Sigmoid colon (tissue), 4 donors: ENCODE measurements at regions not wholly inside any gene's neighbourhood (a gene's known extent, or its start where the extent isn't known, plus 50 kb on each side); places are given as distances from the start of the nearest gene placed in this dataset.

Experiments
- POLR2AphosphoS5 ChIP-seq, 4 donors: sonication (generic); formaldehyde crosslinking; IDR thresholded peaks; one replicate each; pipeline ENCODE4 v1.6.1; 2017; ENCODE audit warnings: antibody characterized with exemption in 4 of 4
- TF ChIP-seq, protein P1 (sequence below), 4 experiments: fragments of 450-650 bp in 3 of 4; fragments of 200-600 bp in 1 of 4; IDR thresholded peaks; one replicate each; pipeline ENCODE4 v1.5.1; 2016 to 2019; ENCODE audit warnings: antibody characterized with exemption in 4 of 4, mild to moderate bottlenecking in 3 of 4, moderate library complexity in 2 of 4

DNA sequence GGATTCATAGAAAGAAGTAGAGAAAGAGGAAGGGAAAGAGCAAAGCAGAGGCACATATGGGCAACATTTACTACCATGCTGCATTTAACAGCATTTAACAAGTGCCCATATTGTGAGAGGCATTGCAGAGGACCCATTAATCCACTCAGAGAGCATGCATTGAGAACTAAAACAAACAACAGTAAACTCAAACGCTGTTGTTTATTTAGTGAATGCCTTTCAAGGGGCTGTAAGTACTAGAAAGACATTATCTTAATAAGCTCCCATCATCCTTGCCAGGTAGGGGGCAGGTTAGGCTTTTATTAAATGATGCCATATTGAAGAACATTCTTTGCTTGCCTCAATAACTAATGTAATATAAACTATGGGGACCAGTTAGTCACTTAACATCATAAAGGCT, 254.3 kb upstream of the DAB1 start:
- TF ChIP-seq, protein P1, sequence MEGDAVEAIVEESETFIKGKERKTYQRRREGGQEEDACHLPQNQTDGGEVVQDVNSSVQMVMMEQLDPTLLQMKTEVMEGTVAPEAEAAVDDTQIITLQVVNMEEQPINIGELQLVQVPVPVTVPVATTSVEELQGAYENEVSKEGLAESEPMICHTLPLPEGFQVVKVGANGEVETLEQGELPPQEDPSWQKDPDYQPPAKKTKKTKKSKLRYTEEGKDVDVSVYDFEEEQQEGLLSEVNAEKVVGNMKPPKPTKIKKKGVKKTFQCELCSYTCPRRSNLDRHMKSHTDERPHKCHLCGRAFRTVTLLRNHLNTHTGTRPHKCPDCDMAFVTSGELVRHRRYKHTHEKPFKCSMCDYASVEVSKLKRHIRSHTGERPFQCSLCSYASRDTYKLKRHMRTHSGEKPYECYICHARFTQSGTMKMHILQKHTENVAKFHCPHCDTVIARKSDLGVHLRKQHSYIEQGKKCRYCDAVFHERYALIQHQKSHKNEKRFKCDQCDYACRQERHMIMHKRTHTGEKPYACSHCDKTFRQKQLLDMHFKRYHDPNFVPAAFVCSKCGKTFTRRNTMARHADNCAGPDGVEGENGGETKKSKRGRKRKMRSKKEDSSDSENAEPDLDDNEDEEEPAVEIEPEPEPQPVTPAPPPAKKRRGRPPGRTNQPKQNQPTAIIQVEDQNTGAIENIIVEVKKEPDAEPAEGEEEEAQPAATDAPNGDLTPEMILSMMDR (IDR thresholded peaks at IDR 0.05) = no peak
- no peak for TF ChIP-seq POLR2AphosphoS5 (IDR thresholded peaks at IDR 0.05)
